WTC11 (cell line): ENCODE measurements at regions not wholly inside any gene's neighbourhood (a gene's known extent, or its start where the extent isn't known, plus 50 kb on each side); places are given as distances from the start of the nearest gene placed in this dataset.

ENCODE experiments used
- CREM ChIP-seq: sonication (generic); formaldehyde crosslinking; IDR thresholded peaks from 2 replicates; pipeline ENCODE4 v1.8.1; 2022; ENCODE audit warnings: mild to moderate bottlenecking, missing genetic modification reagents, moderate library complexity
- ELF4 ChIP-seq: sonication (generic); formaldehyde crosslinking; IDR thresholded peaks from 2 replicates; pipeline ENCODE4 v1.8.1; 2022; ENCODE audit warnings: low read depth, mild to moderate bottlenecking, moderate library complexity, missing genetic modification reagents
- FOXP1 ChIP-seq: sonication (generic); formaldehyde crosslinking; IDR thresholded peaks from 2 replicates; pipeline ENCODE4 v1.8.0; 2022; ENCODE audit warnings: missing genetic modification reagents, mild to moderate bottlenecking, moderate library complexity, borderline replicate concordance
- NR3C1 ChIP-seq: sonication (generic); formaldehyde crosslinking; conservative IDR thresholded peaks from 2 replicates; pipeline ENCODE4 v1.8.1; 2023; ENCODE audit warnings: low read depth, mild to moderate bottlenecking, missing genetic modification reagents
- TEAD4 ChIP-seq: sonication (generic); formaldehyde crosslinking; IDR thresholded peaks from 2 replicates; pipeline ENCODE4 v1.8.0; 2022; ENCODE audit warnings: mild to moderate bottlenecking, missing genetic modification reagents
- TF ChIP-seq, protein P1 (sequence below): fragments of 200-600 bp; IDR thresholded peaks from 2 replicates; pipeline ENCODE4 v1.8.0; 2022; ENCODE audit warnings: antibody characterized with exemption
- TF ChIP-seq, protein P2 (sequence below): sonication (generic); formaldehyde crosslinking; IDR thresholded peaks from 2 replicates; pipeline ENCODE4 v1.8.1; 2022; ENCODE audit warnings: low read depth, mild to moderate bottlenecking, moderate library complexity, missing genetic modification reagents, borderline replicate concordance
- TF ChIP-seq, protein P3 (sequence below): sonication (generic); formaldehyde crosslinking; IDR thresholded peaks from 2 replicates; pipeline ENCODE4 v1.8.0; 2022; ENCODE audit warnings: mild to moderate bottlenecking, missing genetic modification reagents
- TF ChIP-seq, protein P4 (sequence below): sonication (generic); formaldehyde crosslinking; IDR thresholded peaks from 2 replicates; pipeline ENCODE4 v1.8.0; 2023; ENCODE audit warnings: mild to moderate bottlenecking, missing genetic modification reagents
- TF ChIP-seq, protein P5 (sequence below): sonication (generic); formaldehyde crosslinking; IDR thresholded peaks from 2 replicates; pipeline ENCODE4 v1.8.1; 2023; ENCODE audit warnings: mild to moderate bottlenecking, missing genetic modification reagents, borderline replicate concordance

DNA sequence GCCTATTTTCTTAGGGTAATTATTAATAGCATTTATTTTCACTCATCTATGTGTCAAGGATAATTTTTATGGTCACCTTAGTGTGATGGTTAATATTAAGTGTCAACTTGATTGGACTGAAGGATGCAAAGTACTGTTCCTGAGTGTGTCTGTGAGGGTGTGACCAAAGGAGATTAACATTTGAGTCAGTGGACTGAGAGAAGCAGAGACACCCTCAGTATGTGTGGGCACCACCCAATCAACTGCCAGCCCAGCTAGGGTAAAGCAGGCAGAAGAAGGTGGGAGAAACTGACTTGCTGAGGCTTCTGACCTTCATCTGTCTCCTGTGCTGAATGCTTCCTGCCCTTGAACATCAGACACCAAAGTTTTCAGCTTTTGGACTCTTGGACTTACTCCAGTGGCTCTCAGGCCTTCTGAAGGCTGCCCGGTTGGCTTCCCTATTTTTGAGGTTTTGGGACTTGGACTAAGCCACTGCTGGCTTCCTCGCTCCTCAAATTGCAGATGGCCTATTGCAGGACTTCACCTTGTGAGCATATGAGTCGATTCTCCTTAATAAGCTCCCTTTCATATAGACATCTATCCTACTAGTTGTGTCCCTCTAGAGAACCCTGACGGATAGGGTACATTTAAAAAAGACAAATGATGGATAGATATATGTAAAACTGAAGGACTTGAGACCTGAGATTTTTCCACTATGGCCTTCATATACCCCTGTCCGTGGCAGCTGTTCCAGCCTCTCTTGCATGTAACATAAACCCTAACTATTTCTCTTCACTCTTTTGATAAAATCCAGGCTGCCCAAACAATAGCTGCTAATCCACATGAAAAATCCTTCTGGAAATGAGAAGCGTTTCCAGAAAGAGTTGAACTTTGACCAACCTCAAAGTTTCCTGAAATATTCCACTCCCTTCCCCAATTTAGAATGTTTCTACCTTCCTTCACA is 62.1 kb upstream of the RGS17 start:
- TF ChIP-seq TEAD4 (no peak), FOXP1 (CRISPR knock-in tag) (no peak), NR3C1 (CRISPR knock-in tag) (no peak), CREM (CRISPR knock-in tag) (no peak), ELF4 (no peak)
- TF ChIP-seq, protein P1, sequence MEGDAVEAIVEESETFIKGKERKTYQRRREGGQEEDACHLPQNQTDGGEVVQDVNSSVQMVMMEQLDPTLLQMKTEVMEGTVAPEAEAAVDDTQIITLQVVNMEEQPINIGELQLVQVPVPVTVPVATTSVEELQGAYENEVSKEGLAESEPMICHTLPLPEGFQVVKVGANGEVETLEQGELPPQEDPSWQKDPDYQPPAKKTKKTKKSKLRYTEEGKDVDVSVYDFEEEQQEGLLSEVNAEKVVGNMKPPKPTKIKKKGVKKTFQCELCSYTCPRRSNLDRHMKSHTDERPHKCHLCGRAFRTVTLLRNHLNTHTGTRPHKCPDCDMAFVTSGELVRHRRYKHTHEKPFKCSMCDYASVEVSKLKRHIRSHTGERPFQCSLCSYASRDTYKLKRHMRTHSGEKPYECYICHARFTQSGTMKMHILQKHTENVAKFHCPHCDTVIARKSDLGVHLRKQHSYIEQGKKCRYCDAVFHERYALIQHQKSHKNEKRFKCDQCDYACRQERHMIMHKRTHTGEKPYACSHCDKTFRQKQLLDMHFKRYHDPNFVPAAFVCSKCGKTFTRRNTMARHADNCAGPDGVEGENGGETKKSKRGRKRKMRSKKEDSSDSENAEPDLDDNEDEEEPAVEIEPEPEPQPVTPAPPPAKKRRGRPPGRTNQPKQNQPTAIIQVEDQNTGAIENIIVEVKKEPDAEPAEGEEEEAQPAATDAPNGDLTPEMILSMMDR = no peak
- TF ChIP-seq, protein P2, sequence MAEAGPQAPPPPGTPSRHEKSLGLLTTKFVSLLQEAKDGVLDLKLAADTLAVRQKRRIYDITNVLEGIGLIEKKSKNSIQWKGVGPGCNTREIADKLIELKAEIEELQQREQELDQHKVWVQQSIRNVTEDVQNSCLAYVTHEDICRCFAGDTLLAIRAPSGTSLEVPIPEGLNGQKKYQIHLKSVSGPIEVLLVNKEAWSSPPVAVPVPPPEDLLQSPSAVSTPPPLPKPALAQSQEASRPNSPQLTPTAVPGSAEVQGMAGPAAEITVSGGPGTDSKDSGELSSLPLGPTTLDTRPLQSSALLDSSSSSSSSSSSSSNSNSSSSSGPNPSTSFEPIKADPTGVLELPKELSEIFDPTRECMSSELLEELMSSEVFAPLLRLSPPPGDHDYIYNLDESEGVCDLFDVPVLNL (CRISPR knock-in tag) = no peak
- TF ChIP-seq, protein P3, sequence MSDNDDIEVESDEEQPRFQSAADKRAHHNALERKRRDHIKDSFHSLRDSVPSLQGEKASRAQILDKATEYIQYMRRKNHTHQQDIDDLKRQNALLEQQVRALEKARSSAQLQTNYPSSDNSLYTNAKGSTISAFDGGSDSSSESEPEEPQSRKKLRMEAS (CRISPR knock-in tag) = no peak
- TF ChIP-seq, protein P4, sequence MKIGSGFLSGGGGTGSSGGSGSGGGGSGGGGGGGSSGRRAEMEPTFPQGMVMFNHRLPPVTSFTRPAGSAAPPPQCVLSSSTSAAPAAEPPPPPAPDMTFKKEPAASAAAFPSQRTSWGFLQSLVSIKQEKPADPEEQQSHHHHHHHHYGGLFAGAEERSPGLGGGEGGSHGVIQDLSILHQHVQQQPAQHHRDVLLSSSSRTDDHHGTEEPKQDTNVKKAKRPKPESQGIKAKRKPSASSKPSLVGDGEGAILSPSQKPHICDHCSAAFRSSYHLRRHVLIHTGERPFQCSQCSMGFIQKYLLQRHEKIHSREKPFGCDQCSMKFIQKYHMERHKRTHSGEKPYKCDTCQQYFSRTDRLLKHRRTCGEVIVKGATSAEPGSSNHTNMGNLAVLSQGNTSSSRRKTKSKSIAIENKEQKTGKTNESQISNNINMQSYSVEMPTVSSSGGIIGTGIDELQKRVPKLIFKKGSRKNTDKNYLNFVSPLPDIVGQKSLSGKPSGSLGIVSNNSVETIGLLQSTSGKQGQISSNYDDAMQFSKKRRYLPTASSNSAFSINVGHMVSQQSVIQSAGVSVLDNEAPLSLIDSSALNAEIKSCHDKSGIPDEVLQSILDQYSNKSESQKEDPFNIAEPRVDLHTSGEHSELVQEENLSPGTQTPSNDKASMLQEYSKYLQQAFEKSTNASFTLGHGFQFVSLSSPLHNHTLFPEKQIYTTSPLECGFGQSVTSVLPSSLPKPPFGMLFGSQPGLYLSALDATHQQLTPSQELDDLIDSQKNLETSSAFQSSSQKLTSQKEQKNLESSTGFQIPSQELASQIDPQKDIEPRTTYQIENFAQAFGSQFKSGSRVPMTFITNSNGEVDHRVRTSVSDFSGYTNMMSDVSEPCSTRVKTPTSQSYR (CRISPR knock-in tag) = no peak
- TF ChIP-seq, protein P5, sequence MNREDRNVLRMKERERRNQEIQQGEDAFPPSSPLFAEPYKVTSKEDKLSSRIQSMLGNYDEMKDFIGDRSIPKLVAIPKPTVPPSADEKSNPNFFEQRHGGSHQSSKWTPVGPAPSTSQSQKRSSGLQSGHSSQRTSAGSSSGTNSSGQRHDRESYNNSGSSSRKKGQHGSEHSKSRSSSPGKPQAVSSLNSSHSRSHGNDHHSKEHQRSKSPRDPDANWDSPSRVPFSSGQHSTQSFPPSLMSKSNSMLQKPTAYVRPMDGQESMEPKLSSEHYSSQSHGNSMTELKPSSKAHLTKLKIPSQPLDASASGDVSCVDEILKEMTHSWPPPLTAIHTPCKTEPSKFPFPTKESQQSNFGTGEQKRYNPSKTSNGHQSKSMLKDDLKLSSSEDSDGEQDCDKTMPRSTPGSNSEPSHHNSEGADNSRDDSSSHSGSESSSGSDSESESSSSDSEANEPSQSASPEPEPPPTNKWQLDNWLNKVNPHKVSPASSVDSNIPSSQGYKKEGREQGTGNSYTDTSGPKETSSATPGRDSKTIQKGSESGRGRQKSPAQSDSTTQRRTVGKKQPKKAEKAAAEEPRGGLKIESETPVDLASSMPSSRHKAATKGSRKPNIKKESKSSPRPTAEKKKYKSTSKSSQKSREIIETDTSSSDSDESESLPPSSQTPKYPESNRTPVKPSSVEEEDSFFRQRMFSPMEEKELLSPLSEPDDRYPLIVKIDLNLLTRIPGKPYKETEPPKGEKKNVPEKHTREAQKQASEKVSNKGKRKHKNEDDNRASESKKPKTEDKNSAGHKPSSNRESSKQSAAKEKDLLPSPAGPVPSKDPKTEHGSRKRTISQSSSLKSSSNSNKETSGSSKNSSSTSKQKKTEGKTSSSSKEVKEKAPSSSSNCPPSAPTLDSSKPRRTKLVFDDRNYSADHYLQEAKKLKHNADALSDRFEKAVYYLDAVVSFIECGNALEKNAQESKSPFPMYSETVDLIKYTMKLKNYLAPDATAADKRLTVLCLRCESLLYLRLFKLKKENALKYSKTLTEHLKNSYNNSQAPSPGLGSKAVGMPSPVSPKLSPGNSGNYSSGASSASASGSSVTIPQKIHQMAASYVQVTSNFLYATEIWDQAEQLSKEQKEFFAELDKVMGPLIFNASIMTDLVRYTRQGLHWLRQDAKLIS (CRISPR knock-in tag) = no peak
